ENCODE measurements at regions not wholly inside any gene's neighbourhood (a gene's known extent, or its start where the extent isn't known, plus 50 kb on each side); places are given as distances from the start of the nearest gene placed in this dataset.

DNA sequence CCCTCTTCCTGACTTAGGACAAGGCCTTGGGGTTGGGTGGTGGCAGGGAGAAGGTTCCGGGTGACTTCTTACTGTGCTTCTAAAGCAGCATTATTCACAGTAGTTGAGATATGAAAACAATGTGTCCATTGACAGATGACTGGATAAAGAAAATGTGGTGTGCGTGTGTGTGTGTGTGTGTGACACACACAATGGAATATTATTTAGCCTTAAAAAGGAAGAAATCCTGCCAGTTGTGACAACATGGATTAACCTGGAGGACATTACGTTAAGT lies 128.1 kb upstream of the RASGRP1 start:
- Histone ChIP-seq H3K36me3 (ENCODE audit: control insufficient read depth, insufficient read depth, low read length) (no peaks in the 10 kb centered on the region), H3K4me3 (ENCODE audit: low read depth in 2 of 2, low read length in 2 of 2) (no peak overlapping the region), H3K4me1 (ENCODE audit: control insufficient read depth, insufficient read depth, low read length) (no peaks in the 10 kb centered on the region; the same call in 1 of the 2 replicates), H3K27ac (ENCODE audit: low read length) (no peak overlapping the region), H3K27me3 (ENCODE audit: control insufficient read depth, insufficient read depth, low read length) (no peaks in the 10 kb centered on the region), H3K9me3 (ENCODE audit: control insufficient read depth, insufficient read depth, low read depth, low read length) (no peaks in the 10 kb centered on the region)
- ChIA-PET CTCF (no interaction called here), POLR2A (no interaction called here)
- DNase-seq (ENCODE audit: low read depth, low spot score) (no peak), ATAC-seq (no peak)
- BruUV-seq (replicated peaks): no TSS peak
- TF ChIP-seq POLR2AphosphoS5 (IDR thresholded peaks at IDR 0.05; ENCODE audit: low read depth, low read length) (no peak), TCF7L2 (IDR thresholded peaks at IDR 0.05; ENCODE audit: low read depth, low read length) (no peak), CTCF (IDR thresholded peaks at IDR 0.05) (no peak), REST (IDR thresholded peaks at IDR 0.05; ENCODE audit: insufficient read depth in 1 of 2, low read depth in 2 of 2, low read length in 1 of 2) (no peak), SIN3A (IDR thresholded peaks at IDR 0.05; ENCODE audit: borderline replicate concordance, insufficient read depth, low read depth, low read length) (no peak)
- in situ Hi-C loops (cut with HindIII; ENCODE audit: low pct_unique_long_range_greater_than_20kb, low sequenced_read_pairs) (loop anchor here (25.0 kb wide), 1 partner anchor 230 kb away; the partner anchor contains the start of gene FAM98B), intact Hi-C loops (cut with micrococcal nuclease; ENCODE audit: unreplicated experiment) (no loop called here)

- POLR2A ChIA-PET: no interaction called here
- in situ Hi-C loops (cut with HindIII; ENCODE audit: low pct_unique_long_range_greater_than_20kb, low sequenced_read_pairs) (loop anchor here (25.0 kb wide), 1 partner anchor 233 kb away; the partner anchor contains the start of gene FAM98B), intact Hi-C loops (cut with micrococcal nuclease; ENCODE audit: unreplicated experiment) (no loop called here)
- CTCF ChIA-PET: no interaction called here
- no peak overlapping the region for H3K27ac ChIP-seq (ENCODE audit: low read length)
- BruUV-seq (replicated peaks): no TSS peak
- H3K27me3 ChIP-seq (ENCODE audit: control insufficient read depth, insufficient read depth, low read length): no peaks in the 10 kb centered on the region
- ATAC-seq (no peak), DNase-seq (ENCODE audit: low read depth, low spot score) (no peak)
- no peaks in the 10 kb centered on the region for H3K9me3 ChIP-seq (ENCODE audit: control insufficient read depth, insufficient read depth, low read depth, low read length)
- TF ChIP-seq REST (IDR thresholded peaks at IDR 0.05; ENCODE audit: insufficient read depth in 1 of 2, low read depth in 2 of 2, low read length in 1 of 2): no peak
- TF ChIP-seq CTCF (IDR thresholded peaks at IDR 0.05): no peak
- TF ChIP-seq POLR2AphosphoS5 (IDR thresholded peaks at IDR 0.05; ENCODE audit: low read depth, low read length): no peak
- no peak for TF ChIP-seq TCF7L2 (IDR thresholded peaks at IDR 0.05; ENCODE audit: low read depth, low read length)
- TF ChIP-seq SIN3A (IDR thresholded peaks at IDR 0.05; ENCODE audit: borderline replicate concordance, insufficient read depth, low read depth, low read length): no peak
- no peaks in the 10 kb centered on the region for H3K36me3 ChIP-seq (ENCODE audit: control insufficient read depth, insufficient read depth, low read length)
- no peak overlapping the region for H3K4me3 ChIP-seq (ENCODE audit: low read depth in 2 of 2, low read length in 2 of 2)
- H3K4me1 ChIP-seq (ENCODE audit: control insufficient read depth, insufficient read depth, low read length): no peaks in the 10 kb centered on the region; the same call in 1 of the 2 replicates
Measured at GRCh38 chr15:38695249-38696108, 130.9 kb upstream of the RASGRP1 start.

Measured in Panc1 (cell line).